ENCODE measurements at regions not wholly inside any gene's neighbourhood (a gene's known extent, or its start where the extent isn't known, plus 50 kb on each side); places are given as distances from the start of the nearest gene placed in this dataset.

DNA sequence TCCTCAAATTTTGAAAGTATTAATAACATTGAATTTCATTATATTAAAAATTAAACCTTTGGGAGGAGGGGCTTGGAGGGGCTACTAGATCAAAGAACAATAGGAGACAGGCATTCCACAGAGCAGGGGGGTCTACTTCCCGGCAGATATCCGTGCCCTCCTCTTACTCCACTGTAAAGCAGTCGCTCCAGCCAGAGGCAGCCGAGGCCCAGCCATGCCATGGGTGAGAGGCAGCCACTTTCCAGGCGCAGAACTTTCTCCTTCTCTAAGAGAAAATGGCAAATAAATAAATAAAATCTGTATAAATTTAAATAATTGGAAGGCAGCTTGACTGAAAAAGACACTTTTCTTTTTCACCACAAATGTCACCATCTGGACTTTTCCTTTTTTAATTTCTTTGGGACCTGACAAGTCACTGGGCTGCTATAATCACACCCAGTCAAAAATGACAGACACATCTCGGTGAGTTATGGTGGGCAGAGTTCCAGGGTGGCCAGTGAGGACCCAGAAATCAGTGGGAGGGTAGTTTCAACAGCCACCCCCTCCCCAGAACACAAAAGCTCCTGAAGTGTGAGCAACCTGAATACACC, 302.2 kb upstream of the SMARCA2 start:
- TF ChIP-seq, protein P1, sequence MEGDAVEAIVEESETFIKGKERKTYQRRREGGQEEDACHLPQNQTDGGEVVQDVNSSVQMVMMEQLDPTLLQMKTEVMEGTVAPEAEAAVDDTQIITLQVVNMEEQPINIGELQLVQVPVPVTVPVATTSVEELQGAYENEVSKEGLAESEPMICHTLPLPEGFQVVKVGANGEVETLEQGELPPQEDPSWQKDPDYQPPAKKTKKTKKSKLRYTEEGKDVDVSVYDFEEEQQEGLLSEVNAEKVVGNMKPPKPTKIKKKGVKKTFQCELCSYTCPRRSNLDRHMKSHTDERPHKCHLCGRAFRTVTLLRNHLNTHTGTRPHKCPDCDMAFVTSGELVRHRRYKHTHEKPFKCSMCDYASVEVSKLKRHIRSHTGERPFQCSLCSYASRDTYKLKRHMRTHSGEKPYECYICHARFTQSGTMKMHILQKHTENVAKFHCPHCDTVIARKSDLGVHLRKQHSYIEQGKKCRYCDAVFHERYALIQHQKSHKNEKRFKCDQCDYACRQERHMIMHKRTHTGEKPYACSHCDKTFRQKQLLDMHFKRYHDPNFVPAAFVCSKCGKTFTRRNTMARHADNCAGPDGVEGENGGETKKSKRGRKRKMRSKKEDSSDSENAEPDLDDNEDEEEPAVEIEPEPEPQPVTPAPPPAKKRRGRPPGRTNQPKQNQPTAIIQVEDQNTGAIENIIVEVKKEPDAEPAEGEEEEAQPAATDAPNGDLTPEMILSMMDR (IDR thresholded peaks at IDR 0.05; ENCODE audit: poor library complexity), result no peak
- TF ChIP-seq EZH2 (IDR thresholded peaks at IDR 0.05; ENCODE audit: borderline replicate concordance), result no peak

Measured in hepatocyte (in vitro differentiated cells).